Esophagus squamous epithelium (tissue), 5 donors: ENCODE measurements at regions not wholly inside any gene's neighbourhood (a gene's known extent, or its start where the extent isn't known, plus 50 kb on each side); places are given as distances from the start of the nearest gene placed in this dataset.
A peak's percentile ranks its signal among the peaks of the same experiment; 100 is the strongest.

Experiments used
- DNase-seq: peaks from one replicate; lab custom pipeline; 2025; lab: John Stamatoyannopoulos, UW
- H3K27ac ChIP-seq, 4 donors: fragments of 200-600 bp; sonication (generic); one replicate each; pipeline ENCODE4 v1.5.1; 2016 to 2019; ENCODE audit warnings: mild to moderate bottlenecking in 1 of 4
- H3K27me3 ChIP-seq, 4 donors: fragments of 200-600 bp; sonication (generic); 1 replicate in 3 of 4; 2 replicates in 1 of 4; pipeline versions ENCODE4 v1.5.1 to v1.6.0; 2017 to 2021; ENCODE audit warnings: antibody characterized with exemption in 1 of 4
- H3K36me3 ChIP-seq, 3 donors: fragments of 200-600 bp; sonication (generic); one replicate each; pipeline ENCODE4 v1.5.1; 2016 to 2019
- H3K4me1 ChIP-seq, 3 donors: fragments of 200-600 bp; sonication (generic); one replicate each; pipeline ENCODE4 v1.5.1; 2017 to 2019
- H3K4me3 ChIP-seq, 4 donors: fragments of 200-600 bp; sonication (generic); 1 replicate in 3 of 4; 2 replicates in 1 of 4; pipeline ENCODE4 v1.5.1; 2016 to 2019; ENCODE audit warnings: mild to moderate bottlenecking in 2 of 4, moderate library complexity in 1 of 4
- H3K9me3 ChIP-seq, 3 donors: fragments of 200-600 bp; sonication (generic); one replicate each; pipeline ENCODE4 v1.5.1; 2016 to 2019
- CTCF ChIP-seq, 6 experiments: fragments of 450-650 bp in 4 of 6; fragments of 200-600 bp in 2 of 6; sonication (generic) in 2 of 6; IDR thresholded peaks; one replicate each; pipeline ENCODE4 v1.5.1; 2016 to 2019; ENCODE audit warnings: antibody characterized with exemption in 6 of 6, mild to moderate bottlenecking in 4 of 6, moderate library complexity in 4 of 6
- POLR2A ChIP-seq, 4 donors: fragments of 450-650 bp; IDR thresholded peaks; one replicate each; pipeline ENCODE4 v1.6.1; 2017; ENCODE audit warnings: antibody characterized with exemption in 4 of 4, mild to moderate bottlenecking in 4 of 4, moderate library complexity in 3 of 4
- WGBS, 2 donors: methylation state at CpG; one replicate each; pipeline ENCODE4 v1.1.5; 2018; 5-methylcytosine and 5-hydroxymethylcytosine counted together
- intact Hi-C: fragments of 100-400 bp; cut with DNase I; formaldehyde crosslinking; loops from one replicate; pipeline ENCODE4 v1.15.0; 2022
- donor health status: DM: yes; HTN: yes; CAD: no.

DNA sequence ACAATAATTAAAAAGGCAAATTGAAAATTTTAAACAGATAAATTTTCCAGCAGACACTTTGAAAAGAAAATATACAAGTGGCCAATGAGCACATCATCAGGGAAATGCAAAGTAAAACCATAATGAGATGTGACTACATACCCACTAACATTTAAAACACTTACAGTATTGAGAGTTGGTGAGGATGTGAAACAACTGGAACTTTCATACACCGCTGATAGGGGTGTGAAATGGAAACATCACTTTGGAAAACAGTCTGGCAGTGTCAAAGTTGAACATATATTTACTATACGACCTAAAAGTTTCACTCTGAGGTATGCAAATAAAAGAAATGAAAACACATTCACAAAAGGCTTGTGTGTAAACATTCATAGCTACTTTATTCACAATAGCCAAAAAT, 94.0 kb upstream of the GNAO1 start:
- TF ChIP-seq CTCF (IDR thresholded peaks at IDR 0.05): no peak
- TF ChIP-seq POLR2A (IDR thresholded peaks at IDR 0.05): no peak
- Histone ChIP-seq H3K9me3 (no peaks in the 10 kb centered on the region), H3K4me3 (no peak overlapping the region), H3K27me3 (no peaks in the 10 kb centered on the region), H3K36me3 (no peaks in the 10 kb centered on the region), H3K4me1 (peaks cover 0 to 10% (median 0%) of the 10 kb centered on the region in 3 donors), H3K27ac (no peak overlapping the region)
- WGBS, 2 donors: 43 to 54% methylated on average over 2 of the region's 2 CpGs
- intact Hi-C loops: no loop called here
- no peak for DNase-seq

GRCh38 chr16:56094231-56094630, 97.1 kb upstream of the GNAO1 start:
- intact Hi-C loops: no loop called here
- Histone ChIP-seq H3K27ac (no peak overlapping the region), H3K4me3 (no peak overlapping the region), H3K36me3 (no peaks in the 10 kb centered on the region), H3K9me3 (no peaks in the 10 kb centered on the region), H3K4me1 (no peaks in the 10 kb centered on the region), H3K27me3 (no peaks in the 10 kb centered on the region)
- TF ChIP-seq POLR2A (IDR thresholded peaks at IDR 0.05) (no peak), CTCF (IDR thresholded peaks at IDR 0.05) (no peak)
- no peak for DNase-seq
- WGBS, 2 donors: 50% methylated on average over 1 of the region's 1 CpG; no CpG with 5 or more reads in 1 of the 2 donors

DNA sequence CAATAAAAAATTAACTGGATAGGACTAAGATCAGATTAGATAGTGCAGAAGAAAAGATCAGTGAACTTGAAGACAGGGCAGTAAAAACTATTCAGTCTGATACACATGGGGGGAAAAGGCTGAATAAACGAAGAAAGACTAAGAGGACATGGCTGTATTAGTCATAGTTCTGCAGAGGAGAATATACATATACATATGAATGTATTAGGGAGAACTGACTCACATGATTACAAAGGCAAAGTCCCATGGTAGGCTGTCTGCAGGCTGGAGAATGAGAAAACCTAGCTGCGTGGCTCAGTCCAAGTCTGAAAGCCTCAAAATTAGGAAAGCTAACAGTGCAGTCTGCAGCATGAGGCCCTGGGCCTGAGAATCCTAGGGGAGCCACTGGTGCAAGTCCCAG, 98.2 kb upstream of the GNAO1 start:
- H3K4me1 ChIP-seq: no peaks in the 10 kb centered on the region
- 51 to 66% methylated on average over 2 of the region's 2 CpGs for WGBS, 2 donors
- no peaks in the 10 kb centered on the region for H3K9me3 ChIP-seq

GRCh38 chr16:56090076-56090475, 101.2 kb upstream of the GNAO1 start:
- Histone ChIP-seq H3K9me3 (no peaks in the 10 kb centered on the region), H3K4me3 (no peak overlapping the region), H3K27me3 (no peaks in the 10 kb centered on the region), H3K27ac (no peak overlapping the region), H3K36me3 (no peaks in the 10 kb centered on the region), H3K4me1 (no peaks in the 10 kb centered on the region)
- intact Hi-C loops: no loop called here
- DNase-seq: no peak
- 69 to 75% methylated on average over 2 of the region's 2 CpGs for WGBS, 2 donors
- TF ChIP-seq POLR2A (IDR thresholded peaks at IDR 0.05) (no peak), CTCF (IDR thresholded peaks at IDR 0.05) (no peak)

More for the DNA sequence above, 98.2 kb upstream of the GNAO1 start:
- no peak overlapping the region for H3K4me3 ChIP-seq
- intact Hi-C loops: no loop called here
- no peak for DNase-seq
- peak overlapping the region in 1 of 4 donors; percentile 39 for H3K27ac ChIP-seq
- H3K27me3 ChIP-seq: no peaks in the 10 kb centered on the region
- H3K36me3 ChIP-seq: no peaks in the 10 kb centered on the region
- no peak for TF ChIP-seq POLR2A (IDR thresholded peaks at IDR 0.05)
- TF ChIP-seq CTCF (IDR thresholded peaks at IDR 0.05): no peak

GRCh38 chr16:56087626-56088025, 103.7 kb upstream of the GNAO1 start:
- no peaks in the 10 kb centered on the region for H3K36me3 ChIP-seq
- no peak for DNase-seq
- no peak for TF ChIP-seq POLR2A (IDR thresholded peaks at IDR 0.05)
- no peak for TF ChIP-seq CTCF (IDR thresholded peaks at IDR 0.05)
- no peaks in the 10 kb centered on the region for H3K9me3 ChIP-seq
- WGBS, 2 donors: 71 to 76% methylated on average over 6 of the region's 6 CpGs
- H3K27me3 ChIP-seq: peaks cover 0 to 5% (median 0%) of the 10 kb centered on the region in 4 donors
- no peak overlapping the region for H3K4me3 ChIP-seq
- H3K4me1 ChIP-seq: no peaks in the 10 kb centered on the region
- no peak overlapping the region for H3K27ac ChIP-seq
- intact Hi-C loops: no loop called here
